K562 (cell line): ENCODE measurements at regions not wholly inside any gene's neighbourhood (a gene's known extent, or its start where the extent isn't known, plus 50 kb on each side); places are given as distances from the start of the nearest gene placed in this dataset.

Experiments used
- ATAC-seq: fragments of 200-7000 bp; cut with Tn5 transposase; 3 replicates; pipeline ENCODE4 v1.9.1; 2020; ENCODE audit warnings: moderate library complexity
- BruUV-seq: library from RNA; stranded (reverse); fragments of 400-500 nt; replicated peaks from 2 replicates; lab custom pipeline; 2021; lab: Mats Ljungman, UMichigan
- CTCF ChIA-PET: fragments of 300-600 bp; formaldehyde crosslinking; extraction: SDS; loops from one replicate; lab custom pipeline; 2021; ENCODE audit warnings: low intra/inter-chr PET ratio; lab: Yijun Ruan, JAX
- POLR2A ChIA-PET: fragments of 300-600, 350-650 bp; sonication (Branson Sonifier 250); formaldehyde crosslinking; extraction: SDS; loops from one replicate; lab custom pipeline; 2021; ENCODE audit warnings: antibody characterized with exemption, inconsistent platforms; lab: Yijun Ruan, JAX
- DNase-seq, 4 experiments: peaks; one replicate each; pipeline versions ENCODE4 v3.0.0 to v3.0.0-alpha.2; 2011 to 2018; ENCODE audit warnings: low spot score in 3 of 4, mixed read lengths in 3 of 4; ENCODE audit errors: extremely low read depth in 1 of 4
- FAIRE-seq: peaks from 2 replicates; lab custom pipeline; 2011; peaks lifted over from hg19 to GRCh38; lab: Jason Lieb, UNC
- H2AFZ ChIP-seq: 2 replicates; pipeline ENCODE4 v1.6.0; 2011; ENCODE audit warnings: low read depth, low read length, control low read depth, inconsistent platforms
- H3K27ac ChIP-seq: fragments of 200-600 bp; 3 replicates; pipeline ENCODE4 v1.8.0; 2011; ENCODE audit warnings: low read depth, mild to moderate bottlenecking, control low read depth, inconsistent platforms, low read length, moderate library complexity, mixed read lengths; ENCODE audit errors: extremely low read depth
- H3K27me3 ChIP-seq, 2 experiments: fragments of 300-600 bp in 1 of 2; 2 replicates in 1 of 2; 3 replicates in 1 of 2; pipeline versions ENCODE4 v1.6.0 to v1.8.0; 2011; ENCODE audit warnings: inconsistent platforms in 2 of 2, low read length in 2 of 2, mild to moderate bottlenecking in 1 of 2, mixed read lengths in 1 of 2, moderate library complexity in 1 of 2; ENCODE audit not compliant: control insufficient read depth in 2 of 2, insufficient read depth in 2 of 2
- H3K36me3 ChIP-seq: fragments of 300-600 bp; 3 replicates; pipeline ENCODE4 v1.8.0; 2011; ENCODE audit warnings: mild to moderate bottlenecking, low read length, inconsistent platforms; ENCODE audit not compliant: control insufficient read depth, insufficient read depth
- H3K4me1 ChIP-seq, 2 experiments: fragments of 200-600 bp in 1 of 2; replicated peaks in 1 of 2; 2 replicates in 1 of 2; 3 replicates in 1 of 2; pipeline versions ENCODE4 v1.5.1 to v1.8.0; 2011; ENCODE audit warnings: inconsistent platforms in 2 of 2, low read length in 2 of 2, mild to moderate bottlenecking in 1 of 2, mixed read lengths in 1 of 2, moderate library complexity in 1 of 2; ENCODE audit not compliant: control insufficient read depth in 2 of 2, insufficient read depth in 2 of 2
- H3K4me2 ChIP-seq: 2 replicates; pipeline ENCODE4 v1.6.1; 2011; ENCODE audit warnings: low read length, control low read depth, inconsistent platforms, mixed read lengths; ENCODE audit not compliant: insufficient read depth
- H3K4me3 ChIP-seq: fragments of 200-600 bp; sonication (generic), shearing (Covaris generic); 2 replicates; pipeline ENCODE4 v1.5.1; 2016; ENCODE audit warnings: control low read depth, inconsistent platforms
- H3K79me2 ChIP-seq: fragments of 200-600 bp; 3 replicates; pipeline ENCODE4 v1.8.0; 2011; ENCODE audit warnings: low read length, inconsistent platforms; ENCODE audit not compliant: control insufficient read depth, insufficient read depth
- H3K9ac ChIP-seq, 2 experiments: 2 replicates each; pipeline versions ENCODE4 v1.6.0 to v1.6.1; 2011; ENCODE audit warnings: low read depth in 2 of 2, low read length in 2 of 2, control low read depth in 1 of 2, inconsistent platforms in 1 of 2, mild to moderate bottlenecking in 1 of 2, mixed read lengths in 1 of 2; ENCODE audit not compliant: insufficient read depth in 1 of 2
- H3K9me1 ChIP-seq: one replicate; pipeline ENCODE4 v1.6.0; 2011; ENCODE audit warnings: inconsistent platforms, mild to moderate bottlenecking, low read length, moderate library complexity; ENCODE audit not compliant: control insufficient read depth, insufficient read depth
- H3K9me3 ChIP-seq: replicated peaks from 2 replicates; pipeline ENCODE4 v1.5.1; 2011; ENCODE audit warnings: low read depth, low read length, inconsistent platforms; ENCODE audit not compliant: control insufficient read depth, insufficient read depth
- H4K20me1 ChIP-seq: replicated peaks from 2 replicates; pipeline ENCODE4 v1.6.1; 2011; ENCODE audit warnings: low read length, inconsistent platforms, mixed read lengths; ENCODE audit not compliant: control insufficient read depth, insufficient read depth
- ATF2 ChIP-seq: sonication (generic); formaldehyde crosslinking; IDR thresholded peaks from 2 replicates; pipeline ENCODE4 v1.8.1; 2022; ENCODE audit warnings: missing genetic modification reagents
- FOSL1 ChIP-seq: fragments of 200-800 bp; sonication (Bioruptor generic); conservative IDR thresholded peaks from 2 replicates; pipeline ENCODE4 v1.6.1; 2016; ENCODE audit warnings: missing genetic modification characterization, missing compliant biosample characterization
- MYNN ChIP-seq, 2 experiments: sonication (generic); formaldehyde crosslinking in 1 of 2; IDR thresholded peaks; 2 replicates each; pipeline versions ENCODE4 v1.5.0 to v1.6.1; 2016 to 2020; ENCODE audit warnings: antibody characterized with exemption in 1 of 2, missing genetic modification reagents in 1 of 2
- NFYB ChIP-seq: IDR thresholded peaks from 2 replicates; pipeline ENCODE4 v1.6.1; 2011; ENCODE audit warnings: mild to moderate bottlenecking, moderate library complexity; ENCODE audit not compliant: insufficient read length; ENCODE audit errors: extremely low read depth
- PBX2 ChIP-seq, 2 experiments: IDR thresholded peaks in 1 of 2; conservative IDR thresholded peaks in 1 of 2; 2 replicates each; pipeline ENCODE4 v1.6.1; 2016; ENCODE audit warnings: low read depth in 2 of 2, mild to moderate bottlenecking in 1 of 2, missing compliant biosample characterization in 1 of 2, missing genetic modification characterization in 1 of 2, moderate library complexity in 1 of 2
- RBM14 ChIP-seq: fragments of 200-400 bp; formaldehyde crosslinking; IDR thresholded peaks from 2 replicates; pipeline ENCODE4 v1.6.1; 2018; ENCODE audit warnings: low read depth, mild to moderate bottlenecking, low read length, moderate library complexity, borderline replicate concordance; ENCODE audit not compliant: insufficient read depth
- ZNF282 ChIP-seq: sonication (generic); formaldehyde crosslinking; IDR thresholded peaks from 2 replicates; pipeline ENCODE4 v1.8.1; 2023; ENCODE audit warnings: missing genetic modification reagents
- WGBS: fragments of 100-300 bp; shearing (Covaris generic); methylation state at CpG from one replicate; pipeline ENCODE4 v1.1.6; 2016; ENCODE audit warnings: low coverage, mixed read lengths; ENCODE audit not compliant: insufficient coverage; ENCODE audit errors: missing lambda C conversion rate; 5-methylcytosine and 5-hydroxymethylcytosine counted together
- in situ Hi-C: fragments of 300-500 bp; cut with MboI; formaldehyde crosslinking; loops from 4 replicates; pipeline ENCODE4 v1.15.0; 2018; ENCODE audit warnings: inconsistent platforms, mixed read lengths
- intact Hi-C: fragments of 100-400 bp; cut with micrococcal nuclease; formaldehyde crosslinking; loops from 2 replicates; pipeline ENCODE4 v1.14.2; 2022

DNA sequence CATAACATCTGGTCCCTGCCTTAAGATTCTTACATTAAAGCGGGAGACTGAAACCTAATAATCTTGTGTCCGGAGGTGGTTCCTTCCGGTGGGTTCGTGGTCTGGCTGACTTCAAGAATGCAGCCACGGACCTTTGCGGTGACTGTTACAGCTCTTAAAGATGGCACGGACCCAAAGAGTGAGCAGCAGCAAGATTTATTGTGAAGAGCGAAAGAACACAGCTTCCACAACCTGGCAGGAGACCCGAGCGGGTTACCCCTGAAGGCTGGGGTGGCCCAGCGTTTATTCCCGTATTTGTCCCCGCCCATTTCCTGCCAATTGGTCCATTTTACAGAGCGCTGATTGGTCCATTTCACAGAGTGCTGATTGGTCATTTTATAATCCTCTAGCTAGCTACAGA lies 122.3 kb upstream of the SIX2 start:
- no peak overlapping the region for H3K27ac ChIP-seq
- H3K4me2 ChIP-seq, result no peak overlapping the region
- no peaks in the 10 kb centered on the region for H4K20me1 ChIP-seq
- no peak overlapping the region for H2AFZ ChIP-seq
- H3K4me3 ChIP-seq, result no peak overlapping the region
- H3K27me3 ChIP-seq, result peaks cover 3% of the 10 kb centered on the region in 2 experiments; a peak in 2 of 5 replicates
- H3K9me3 ChIP-seq, result no peaks in the 10 kb centered on the region
- no peaks in the 10 kb centered on the region for H3K79me2 ChIP-seq
- POLR2A ChIA-PET, result no interaction called here
- H3K36me3 ChIP-seq, result no peaks in the 10 kb centered on the region
- no peaks in the 10 kb centered on the region for H3K9me1 ChIP-seq
- no peaks in the 10 kb centered on the region for H3K4me1 ChIP-seq
- in situ Hi-C loops, result no loop called here
- no peak for DNase-seq
- under 1% methylated on average over 14 of the region's 14 CpGs for WGBS
- FAIRE-seq, result no peak
- no peak for ATAC-seq
- intact Hi-C loops, result no loop called here
- TF ChIP-seq RBM14 (no peak), NFYB (peak; percentile 59)
- TF ChIP-seq, all 486 proteins: peak for 1
- CTCF ChIA-PET, result no interaction called here
- no TSS peak for BruUV-seq
- H3K9ac ChIP-seq, result no peak overlapping the region

GRCh38 chr2:45130736-45131135 lies 121.5 kb upstream of the SIX2 start:
- ATAC-seq (no peak), FAIRE-seq (no peak), DNase-seq (no peak)
- POLR2A ChIA-PET, result no interaction called here
- no TSS peak for BruUV-seq
- H3K79me2 ChIP-seq, result no peaks in the 10 kb centered on the region
- H2AFZ ChIP-seq, result no peak overlapping the region
- H3K4me1 ChIP-seq, result no peaks in the 10 kb centered on the region
- H3K4me2 ChIP-seq, result no peak overlapping the region
- no peaks in the 10 kb centered on the region for H3K9me3 ChIP-seq
- no peak overlapping the region for H3K27ac ChIP-seq
- CTCF ChIA-PET, result no interaction called here
- H3K4me3 ChIP-seq, result no peak overlapping the region
- intact Hi-C loops (no loop called here), in situ Hi-C loops (no loop called here)
- H4K20me1 ChIP-seq, result no peaks in the 10 kb centered on the region
- H3K27me3 ChIP-seq, result peaks cover 0 to 3% of the 10 kb centered on the region in 2 experiments; a peak in 2 of 5 replicates
- WGBS, result 0% methylated on average over 2 of the region's 2 CpGs
- no peak overlapping the region for H3K9ac ChIP-seq
- no peaks in the 10 kb centered on the region for H3K9me1 ChIP-seq
- H3K36me3 ChIP-seq, result no peaks in the 10 kb centered on the region
- TF ChIP-seq ZNF282 (CRISPR knock-in tag), result no peak
- TF ChIP-seq PBX2 (CRISPR knock-in tag; IDR thresholded peaks at IDR 0.05; ENCODE audit: low read depth), result no peak
- TF ChIP-seq PBX2 (tag; conservative IDR thresholded peaks at IDR 0.05; ENCODE audit: low read depth), result no peak
- no peak for TF ChIP-seq ATF2 (CRISPR knock-in tag)
- TF ChIP-seq MYNN (IDR thresholded peaks at IDR 0.05), result no peak
- no peak for TF ChIP-seq MYNN (CRISPR knock-in tag; IDR thresholded peaks at IDR 0.05)
- no peak for TF ChIP-seq FOSL1 (tag)
